D341Med (cell line): ENCODE measurements at regions not wholly inside any gene's neighbourhood (a gene's known extent, or its start where the extent isn't known, plus 50 kb on each side); places are given as distances from the start of the nearest gene placed in this dataset.
"Not testable (repeated sequence)": the region's sequence is repeated elsewhere in the genome, so short reads cannot be mapped to it uniquely, and the experiment has no call there.

Source experiments
- DNase-seq: peaks from one replicate; pipeline ENCODE4 v3.0.0; 2012; ENCODE audit warnings: low spot score

DNA sequence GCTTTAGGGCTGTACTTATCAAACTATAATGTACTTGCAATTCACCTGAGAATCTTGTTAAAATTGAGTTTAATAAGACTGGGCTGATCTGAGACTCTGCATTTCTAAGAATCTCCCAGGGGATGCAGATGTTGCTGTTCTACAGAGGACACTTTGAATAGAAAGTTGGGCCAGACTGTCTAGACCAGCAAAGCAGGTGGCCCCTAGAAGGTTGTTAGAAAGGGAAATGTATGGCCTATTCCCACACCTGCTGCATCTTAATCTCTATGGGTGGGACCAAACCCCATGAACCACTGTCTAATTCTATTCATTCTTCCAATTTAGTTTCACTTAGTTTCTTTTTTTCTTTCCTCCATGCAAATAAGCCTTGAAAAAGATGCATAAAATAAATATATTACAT is 413.2 kb upstream of the TECRL start:
- DNase-seq = no peak

GRCh38 chr4:64821219-64821976 is 412.1 kb upstream of the TECRL start:
- DNase-seq = no peak

- no peak for DNase-seq
Observed at GRCh38 chr4:64814616-64815015, 405.4 kb upstream of the TECRL start.

GRCh38 chr4:64807821-64808220 is 398.6 kb upstream of the TECRL start:
- DNase-seq = no peak

DNA sequence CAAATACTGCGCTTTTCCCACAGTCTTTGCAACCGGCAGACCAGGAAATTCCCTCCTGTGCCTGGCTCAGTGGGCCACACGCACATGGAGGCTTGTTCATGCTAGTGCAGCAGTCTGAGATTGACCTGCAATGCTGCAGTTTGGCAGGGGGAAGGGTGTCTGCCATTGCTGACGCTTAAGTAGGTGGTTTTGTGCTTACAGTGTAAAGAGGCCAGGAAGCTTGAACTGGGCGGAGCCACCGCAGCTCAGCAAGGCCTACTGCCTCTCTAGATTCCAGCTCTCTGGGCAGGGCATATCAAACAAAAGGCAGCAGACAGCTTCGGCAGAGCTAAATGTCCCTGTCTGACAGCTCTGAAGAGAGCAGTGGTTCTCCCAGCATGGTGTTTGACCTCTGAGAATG is 390.5 kb upstream of the TECRL start:
- no peak for DNase-seq

DNA sequence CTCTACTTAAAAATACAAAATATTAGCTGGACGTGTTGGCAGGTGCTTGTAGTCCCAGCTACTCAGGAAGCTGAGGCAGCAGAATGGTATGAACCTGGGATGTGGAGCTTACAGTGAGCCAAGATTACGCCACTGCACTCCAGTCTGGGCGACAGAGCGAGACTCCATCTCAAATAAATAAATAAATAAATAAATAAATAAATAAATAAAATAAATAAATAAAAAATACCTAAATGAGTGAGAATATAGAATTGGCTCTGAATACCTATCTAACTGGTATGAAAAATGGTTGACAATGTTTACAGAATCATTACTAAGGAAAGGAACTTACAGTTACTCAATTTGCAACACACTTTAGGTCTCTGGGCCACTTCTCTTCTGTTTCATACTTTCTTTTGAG is 389.6 kb upstream of the TECRL start:
- DNase-seq = not testable (repeated sequence)

- no peak for DNase-seq
Observed at GRCh38 chr4:64796581-64796980, 387.3 kb upstream of the TECRL start.

DNA sequence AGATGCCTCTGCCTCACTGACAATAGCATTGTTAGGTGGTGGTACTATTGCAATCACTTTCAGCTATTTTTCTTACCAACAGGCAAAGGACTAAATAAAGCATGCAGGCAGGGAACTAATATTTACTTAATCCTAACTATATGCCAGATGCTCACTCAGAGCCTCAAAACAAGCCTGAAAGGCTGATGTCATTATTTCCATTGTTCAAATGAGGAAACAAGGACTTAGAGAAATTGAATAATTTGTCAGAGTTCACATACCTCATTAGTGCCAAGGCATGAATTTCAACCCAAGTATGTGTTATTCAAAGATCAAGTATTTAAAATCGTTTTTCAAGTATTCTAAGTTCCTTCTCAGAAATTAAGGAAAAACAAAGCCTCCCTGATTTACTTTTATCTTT is 374.9 kb upstream of the TECRL start:
- DNase-seq = no peak

GRCh38 chr4:64781737-64782326 is 372.6 kb upstream of the TECRL start:
- no peak for DNase-seq

GRCh38 chr4:64780664-64781063 is 371.4 kb upstream of the TECRL start:
- no peak for DNase-seq

DNA sequence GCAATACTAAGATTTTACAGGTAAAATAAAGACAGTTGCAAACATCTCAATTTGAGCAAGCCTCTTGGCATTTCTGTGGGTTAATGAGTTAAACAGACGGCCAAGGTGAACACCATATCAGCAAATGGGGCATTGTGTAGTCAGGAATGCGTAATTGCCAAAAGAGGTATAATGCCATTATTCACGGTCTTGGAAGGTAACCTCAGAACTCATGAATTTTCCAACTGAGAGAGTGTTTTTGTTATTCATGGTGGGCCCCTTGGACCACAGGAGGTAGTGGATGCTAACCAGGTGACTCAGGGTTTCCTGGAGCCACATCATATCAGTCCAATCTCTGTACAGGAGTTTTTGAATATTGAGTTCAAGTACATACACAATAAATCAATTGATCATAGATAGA is 368.0 kb upstream of the TECRL start:
- no peak for DNase-seq

GRCh38 chr4:64776820-64777219 is 367.6 kb upstream of the TECRL start:
- no peak for DNase-seq

- DNase-seq = no peak
Observed at GRCh38 chr4:64774626-64775025, 365.4 kb upstream of the TECRL start.

DNA sequence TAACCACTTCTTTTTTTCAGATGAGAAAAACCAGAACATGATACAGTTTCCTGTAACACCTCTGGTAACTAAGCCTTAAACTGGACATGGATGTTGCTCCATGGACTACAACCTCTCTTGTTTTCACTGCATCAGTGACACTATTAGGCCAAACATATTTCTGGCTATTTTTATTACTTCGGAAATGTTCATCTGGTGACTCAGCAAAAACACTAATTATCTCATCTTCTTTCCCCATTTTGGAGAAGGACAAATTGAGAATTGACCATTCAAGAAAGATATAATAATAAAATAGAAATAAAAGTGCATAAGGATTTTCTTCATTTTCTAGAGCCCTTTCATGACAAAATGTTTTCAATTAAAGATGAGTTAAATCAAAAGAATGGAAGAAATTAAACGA is 361.9 kb upstream of the TECRL start:
- DNase-seq = no peak

- no peak for DNase-seq
Observed at GRCh38 chr4:64767547-64767946, 358.3 kb upstream of the TECRL start.

GRCh38 chr4:64766565-64766964 is 357.3 kb upstream of the TECRL start:
- no peak for DNase-seq

- no peak for DNase-seq
Observed at GRCh38 chr4:64756016-64756415, 346.8 kb upstream of the TECRL start.

DNA sequence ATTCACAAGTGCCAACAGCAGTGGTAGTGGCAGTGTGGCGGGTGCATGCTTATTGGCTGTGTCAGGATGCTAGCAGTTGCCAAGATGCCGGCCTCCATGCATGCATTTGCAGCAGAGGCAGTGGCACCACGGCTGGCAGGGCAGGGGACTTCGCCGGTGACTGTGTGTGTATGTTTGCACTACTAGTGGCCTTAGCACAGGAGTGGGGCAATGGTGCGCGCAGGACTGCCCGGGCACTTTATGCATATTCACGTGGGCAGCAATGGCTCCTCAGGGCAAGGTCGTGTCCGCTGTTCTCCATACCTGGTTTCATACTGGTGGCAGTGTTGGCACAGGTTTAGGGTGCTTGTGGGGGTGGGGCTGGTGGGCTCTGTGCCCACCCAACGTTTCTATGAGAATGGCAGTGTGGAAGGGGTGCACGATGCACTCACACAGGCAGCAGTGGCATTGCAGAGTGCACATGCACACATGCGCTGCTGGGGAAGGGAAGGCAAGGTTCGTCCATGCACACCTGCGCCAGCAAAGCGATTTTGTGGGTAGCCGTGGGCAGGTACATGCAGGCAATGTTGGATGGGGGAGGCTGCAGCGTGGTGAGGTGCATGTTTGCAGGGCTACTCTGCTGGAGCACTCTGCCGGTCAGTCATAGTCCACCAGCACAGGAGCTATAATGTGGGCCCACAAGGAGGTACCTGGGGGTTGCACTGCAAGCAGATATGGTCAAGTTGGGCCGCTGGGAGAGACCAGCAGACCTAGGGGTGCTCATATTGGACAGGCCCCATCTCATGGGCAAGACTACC is 338.9 kb upstream of the TECRL start:
- no peak for DNase-seq

- no peak for DNase-seq
Observed at GRCh38 chr4:64738240-64738639, 329.0 kb upstream of the TECRL start.

DNA sequence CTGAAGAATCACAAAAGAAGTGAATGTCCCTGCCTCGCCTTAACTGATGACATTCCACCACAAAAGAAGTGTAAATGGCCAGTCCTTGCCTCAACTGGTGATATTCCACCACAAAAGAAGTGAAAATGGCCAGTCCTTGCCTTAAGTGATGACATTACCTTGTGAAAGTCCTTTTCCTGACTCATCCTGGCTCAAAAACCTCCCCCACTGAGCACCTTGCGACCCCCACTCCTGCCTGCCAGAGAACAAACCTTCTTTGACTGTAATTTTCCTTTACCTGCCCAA is 328.5 kb upstream of the TECRL start:
- not testable (repeated sequence) for DNase-seq

DNA sequence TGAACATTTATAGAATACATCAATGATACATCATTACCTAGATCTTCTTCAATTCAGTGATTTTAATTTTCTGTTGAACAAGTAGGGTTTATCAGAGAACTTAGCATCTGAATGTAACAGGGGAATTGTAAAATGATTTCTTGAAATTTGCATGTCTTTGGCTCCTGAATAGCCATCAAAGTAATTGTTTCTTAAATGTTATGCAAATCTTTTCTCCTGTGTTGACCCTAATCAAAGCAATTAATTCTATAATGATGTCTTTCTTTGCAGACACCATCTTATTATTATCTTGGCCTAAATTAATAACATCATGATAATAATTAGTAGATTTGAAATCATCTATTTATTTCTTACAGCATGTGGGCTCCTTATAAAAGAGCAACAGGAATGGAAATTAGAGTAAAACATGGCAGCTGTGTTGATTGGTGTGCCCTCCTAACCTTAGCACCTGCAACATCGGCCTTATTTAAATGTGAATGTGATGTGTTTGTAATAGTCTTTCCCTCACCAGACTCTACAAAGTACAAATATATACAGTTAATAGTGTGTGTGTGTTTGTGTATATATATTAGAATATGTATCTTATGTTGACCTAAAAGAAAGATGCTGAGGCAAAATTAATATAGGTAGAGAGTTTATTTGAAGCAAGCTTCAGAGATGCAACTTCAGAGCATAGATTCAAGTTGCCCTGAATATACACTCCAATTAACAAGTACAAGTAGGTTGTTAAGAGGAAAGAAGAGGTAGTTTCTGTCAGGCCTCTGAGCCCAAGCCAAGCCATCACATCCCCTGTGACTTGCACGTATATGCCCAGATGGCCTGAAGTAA is 328.0 kb upstream of the TECRL start:
- no peak for DNase-seq

DNA sequence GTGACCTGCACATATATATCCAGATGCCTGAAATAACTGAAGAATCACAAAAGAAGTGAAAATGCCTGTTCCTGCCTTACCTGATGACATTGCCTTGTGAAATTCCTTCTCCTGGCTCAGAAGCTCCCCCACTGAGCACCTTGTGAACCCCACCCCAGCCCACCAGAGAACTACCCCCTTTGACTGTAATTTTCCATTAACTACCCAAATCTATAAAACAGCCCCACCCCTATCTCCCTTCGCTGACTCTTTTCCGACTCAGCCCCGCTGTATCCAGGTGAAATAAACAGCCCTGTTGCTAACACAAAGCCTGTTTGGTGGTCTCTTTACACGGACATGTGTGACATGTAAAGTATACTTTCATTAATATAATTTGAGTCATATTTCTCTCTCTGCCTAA is 320.3 kb upstream of the TECRL start:
- DNase-seq = no peak

- DNase-seq = no peak
Observed at GRCh38 chr4:64727960-64728359, 318.7 kb upstream of the TECRL start.
